HEK293 (cell line): ENCODE measurements at regions not wholly inside any gene's neighbourhood (a gene's known extent, or its start where the extent isn't known, plus 50 kb on each side); places are given as distances from the start of the nearest gene placed in this dataset.
A peak's percentile ranks its signal among the peaks of the same experiment; 100 is the strongest.
"Not testable (repeated sequence)": the region's sequence is repeated elsewhere in the genome, so short reads cannot be mapped to it uniquely, and the experiment has no call there.

Experiments
- CTCF ChIA-PET: fragments of 350-600 bp; formaldehyde crosslinking; extraction: SDS; loops from one replicate; lab custom pipeline; 2021; ENCODE audit warnings: antibody characterized with exemption; lab: Yijun Ruan, JAX
- POLR2A ChIA-PET: fragments of 300-600 bp; formaldehyde crosslinking; extraction: SDS; loops from one replicate; lab custom pipeline; 2020; ENCODE audit warnings: antibody characterized with exemption, inconsistent platforms; lab: Yijun Ruan, JAX
- H3K27ac ChIP-seq: fragments of 200-500 bp; sonication (Bioruptor generic); 2 replicates; pipeline ENCODE4 v1.5.1; 2014; ENCODE audit warnings: low read depth, low read length, control low read depth, inconsistent platforms; ENCODE audit errors: extremely low read depth
- H3K36me3 ChIP-seq, 2 experiments: fragments of 200-500 bp in 1 of 2; sonication (Bioruptor generic) in 1 of 2; 1 replicate in 1 of 2; 2 replicates in 1 of 2; pipeline ENCODE4 v1.5.1; 2014 to 2017; ENCODE audit warnings: inconsistent platforms in 2 of 2, low read length in 2 of 2; ENCODE audit not compliant: control insufficient read depth in 2 of 2, insufficient read depth in 1 of 2
- H3K4me1 ChIP-seq: fragments of 200-500 bp; sonication (Bioruptor generic); 2 replicates; pipeline ENCODE4 v1.5.1; 2014; ENCODE audit warnings: mild to moderate bottlenecking, low read length, inconsistent platforms; ENCODE audit not compliant: control insufficient read depth, insufficient read depth
- H3K4me3 ChIP-seq: 2 replicates; pipeline ENCODE4 v1.5.1; 2011; ENCODE audit warnings: low read depth, mild to moderate bottlenecking, control low read depth, low read length, moderate library complexity
- H3K9me3 ChIP-seq: fragments of 200-500 bp; sonication (Bioruptor generic); 2 replicates; pipeline ENCODE4 v1.5.1; 2014; ENCODE audit warnings: low read depth, low read length, inconsistent platforms; ENCODE audit not compliant: control insufficient read depth, insufficient read depth
- BCL11A ChIP-seq: fragments of 450-650 bp; formaldehyde crosslinking; IDR thresholded peaks from 2 replicates; pipeline ENCODE4 v1.5.1; 2016; ENCODE audit warnings: low read depth, missing biosample characterization, missing genetic modification characterization
- GLI4 ChIP-seq: fragments of 450-650 bp; formaldehyde crosslinking; IDR thresholded peaks from 2 replicates; pipeline ENCODE4 v1.5.1; 2016; ENCODE audit warnings: missing biosample characterization, missing genetic modification characterization
- GLIS2 ChIP-seq: fragments of 450-650 bp; formaldehyde crosslinking; IDR thresholded peaks from 2 replicates; pipeline ENCODE4 v1.5.1; 2016; ENCODE audit warnings: missing biosample characterization, missing genetic modification characterization
- KLF7 ChIP-seq: fragments of 450-650 bp; formaldehyde crosslinking; IDR thresholded peaks from 2 replicates; pipeline ENCODE4 v1.5.1; 2016; ENCODE audit warnings: missing biosample characterization, missing genetic modification characterization, borderline replicate concordance
- ZBTB20 ChIP-seq: fragments of 450-650 bp; formaldehyde crosslinking; IDR thresholded peaks from 2 replicates; pipeline ENCODE4 v1.5.1; 2016; ENCODE audit warnings: missing biosample characterization, missing genetic modification characterization
- ZBTB8A ChIP-seq: fragments of 450-650 bp; formaldehyde crosslinking; IDR thresholded peaks from 2 replicates; pipeline ENCODE4 v1.5.1; 2016; ENCODE audit warnings: missing biosample characterization, missing genetic modification characterization
- ZNF114 ChIP-seq: fragments of 450-650 bp; formaldehyde crosslinking; IDR thresholded peaks from 2 replicates; pipeline ENCODE4 v1.5.0; 2017; ENCODE audit warnings: missing biosample characterization, missing genetic modification characterization
- ZNF280C ChIP-seq: fragments of 450-650 bp; formaldehyde crosslinking; IDR thresholded peaks from 2 replicates; pipeline ENCODE4 v1.5.1; 2016; ENCODE audit warnings: missing biosample characterization, missing genetic modification characterization
- ZNF514 ChIP-seq: fragments of 450-650 bp; formaldehyde crosslinking; IDR thresholded peaks from 2 replicates; pipeline ENCODE4 v1.5.1; 2016; ENCODE audit warnings: missing biosample characterization, missing genetic modification characterization
- ZNF610 ChIP-seq: fragments of 450-650 bp; formaldehyde crosslinking; IDR thresholded peaks from 2 replicates; pipeline ENCODE4 v1.5.1; 2016; ENCODE audit warnings: missing biosample characterization, missing genetic modification characterization, borderline replicate concordance
- ZNF664 ChIP-seq: fragments of 450-650 bp; formaldehyde crosslinking; IDR thresholded peaks from 2 replicates; pipeline ENCODE4 v1.5.1; 2016; ENCODE audit warnings: missing biosample characterization, missing genetic modification characterization
- TF ChIP-seq, protein P1 (sequence below): IDR thresholded peaks from 2 replicates; pipeline ENCODE4 v1.6.1; 2011; ENCODE audit warnings: mild to moderate bottlenecking, low read depth, low read length, borderline replicate concordance
- TF ChIP-seq, protein P2 (sequence below): fragments of 450-650 bp; formaldehyde crosslinking; IDR thresholded peaks from 2 replicates; pipeline ENCODE4 v1.5.1; 2016; ENCODE audit warnings: missing biosample characterization, missing genetic modification characterization

- no peak for TF ChIP-seq ZNF280C (tag by site-specific recombination)
- TF ChIP-seq ZNF664 (tag by site-specific recombination) = no peak
- no peak for TF ChIP-seq ZNF114 (tag by site-specific recombination)
Measured at GRCh38 chr16:60979119-60979518, 1057.1 kb downstream of the CDH8 start (continued).

GRCh38 chr16:60949800-60950199 is 1086.4 kb downstream of the CDH8 start:
- no peak overlapping the region for H3K4me3 ChIP-seq
- no peak for TF ChIP-seq BCL11A (tag by site-specific recombination)
- TF ChIP-seq, protein P1, sequence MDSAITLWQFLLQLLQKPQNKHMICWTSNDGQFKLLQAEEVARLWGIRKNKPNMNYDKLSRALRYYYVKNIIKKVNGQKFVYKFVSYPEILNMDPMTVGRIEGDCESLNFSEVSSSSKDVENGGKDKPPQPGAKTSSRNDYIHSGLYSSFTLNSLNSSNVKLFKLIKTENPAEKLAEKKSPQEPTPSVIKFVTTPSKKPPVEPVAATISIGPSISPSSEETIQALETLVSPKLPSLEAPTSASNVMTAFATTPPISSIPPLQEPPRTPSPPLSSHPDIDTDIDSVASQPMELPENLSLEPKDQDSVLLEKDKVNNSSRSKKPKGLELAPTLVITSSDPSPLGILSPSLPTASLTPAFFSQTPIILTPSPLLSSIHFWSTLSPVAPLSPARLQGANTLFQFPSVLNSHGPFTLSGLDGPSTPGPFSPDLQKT = no peak
- no peak for TF ChIP-seq ZBTB20 (tag by site-specific recombination)
- TF ChIP-seq ZNF610 (tag by site-specific recombination) = no peak
- TF ChIP-seq KLF7 (tag by site-specific recombination) = no peak
- TF ChIP-seq ZBTB8A (tag by site-specific recombination) = no peak
- no peak for TF ChIP-seq GLIS2 (tag by site-specific recombination)
- no peak for TF ChIP-seq ZNF514 (tag by site-specific recombination)
- no peaks in the 10 kb centered on the region for H3K4me1 ChIP-seq
- no peak overlapping the region for H3K27ac ChIP-seq
- ChIA-PET CTCF (no interaction called here), POLR2A (no interaction called here)
- no peaks in the 10 kb centered on the region for H3K9me3 ChIP-seq
- no peaks in the 10 kb centered on the region for H3K36me3 ChIP-seq

DNA sequence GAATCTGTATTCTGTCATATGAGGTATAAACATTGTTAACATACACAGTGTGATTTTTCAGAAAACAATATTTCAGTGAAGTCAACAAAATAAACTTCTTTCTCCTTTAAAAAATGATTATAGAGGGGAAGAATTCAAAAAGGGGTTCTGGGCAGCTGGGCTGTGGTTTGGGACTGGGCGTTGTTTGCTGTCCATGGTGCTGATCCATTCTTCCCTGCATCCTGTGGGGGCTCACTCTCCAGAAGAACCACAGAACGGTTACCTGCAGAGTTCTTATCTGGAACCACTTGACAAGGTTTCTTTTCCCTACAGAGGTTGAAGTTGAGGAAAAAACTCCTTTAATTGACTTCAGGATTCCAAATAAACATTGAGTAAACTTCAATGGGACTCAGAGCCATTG is 1091.0 kb downstream of the CDH8 start:
- Histone ChIP-seq H3K9me3 (no peaks in the 10 kb centered on the region), H3K36me3 (no peaks in the 10 kb centered on the region), H3K4me3 (no peak overlapping the region), H3K4me1 (no peaks in the 10 kb centered on the region), H3K27ac (no peak overlapping the region)
- TF ChIP-seq, protein P2, sequence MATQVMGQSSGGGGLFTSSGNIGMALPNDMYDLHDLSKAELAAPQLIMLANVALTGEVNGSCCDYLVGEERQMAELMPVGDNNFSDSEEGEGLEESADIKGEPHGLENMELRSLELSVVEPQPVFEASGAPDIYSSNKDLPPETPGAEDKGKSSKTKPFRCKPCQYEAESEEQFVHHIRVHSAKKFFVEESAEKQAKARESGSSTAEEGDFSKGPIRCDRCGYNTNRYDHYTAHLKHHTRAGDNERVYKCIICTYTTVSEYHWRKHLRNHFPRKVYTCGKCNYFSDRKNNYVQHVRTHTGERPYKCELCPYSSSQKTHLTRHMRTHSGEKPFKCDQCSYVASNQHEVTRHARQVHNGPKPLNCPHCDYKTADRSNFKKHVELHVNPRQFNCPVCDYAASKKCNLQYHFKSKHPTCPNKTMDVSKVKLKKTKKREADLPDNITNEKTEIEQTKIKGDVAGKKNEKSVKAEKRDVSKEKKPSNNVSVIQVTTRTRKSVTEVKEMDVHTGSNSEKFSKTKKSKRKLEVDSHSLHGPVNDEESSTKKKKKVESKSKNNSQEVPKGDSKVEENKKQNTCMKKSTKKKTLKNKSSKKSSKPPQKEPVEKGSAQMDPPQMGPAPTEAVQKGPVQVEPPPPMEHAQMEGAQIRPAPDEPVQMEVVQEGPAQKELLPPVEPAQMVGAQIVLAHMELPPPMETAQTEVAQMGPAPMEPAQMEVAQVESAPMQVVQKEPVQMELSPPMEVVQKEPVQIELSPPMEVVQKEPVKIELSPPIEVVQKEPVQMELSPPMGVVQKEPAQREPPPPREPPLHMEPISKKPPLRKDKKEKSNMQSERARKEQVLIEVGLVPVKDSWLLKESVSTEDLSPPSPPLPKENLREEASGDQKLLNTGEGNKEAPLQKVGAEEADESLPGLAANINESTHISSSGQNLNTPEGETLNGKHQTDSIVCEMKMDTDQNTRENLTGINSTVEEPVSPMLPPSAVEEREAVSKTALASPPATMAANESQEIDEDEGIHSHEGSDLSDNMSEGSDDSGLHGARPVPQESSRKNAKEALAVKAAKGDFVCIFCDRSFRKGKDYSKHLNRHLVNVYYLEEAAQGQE (tag by site-specific recombination) = peak; percentile 85
- no peak for TF ChIP-seq GLI4 (tag by site-specific recombination)
- TF ChIP-seq, all 188 proteins: peak for 1
- POLR2A ChIA-PET = no interaction called here
- CTCF ChIA-PET = no interaction called here

DNA sequence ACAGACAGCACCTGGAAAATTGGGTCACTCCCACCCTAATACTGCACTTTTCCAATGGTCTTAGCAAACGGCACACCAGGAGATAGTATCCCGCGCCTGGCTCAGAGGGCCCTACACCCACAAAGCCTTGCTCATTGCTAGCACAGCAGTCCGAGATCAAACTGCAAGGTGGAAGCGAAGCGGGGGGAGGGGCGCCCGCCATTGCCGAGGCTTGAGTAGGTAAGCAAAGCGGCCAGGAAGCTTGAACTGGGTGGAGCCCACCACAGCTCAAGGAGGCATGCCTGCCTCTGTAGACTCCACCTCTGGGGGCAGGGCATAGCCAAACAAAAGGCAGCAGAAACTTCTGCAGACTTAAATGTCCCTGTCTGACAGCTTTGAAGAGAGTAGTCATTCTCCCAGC is 1100.0 kb downstream of the CDH8 start:
- POLR2A ChIA-PET, H3K36me3 ChIP-seq, CTCF ChIA-PET, H3K4me1 ChIP-seq, H3K9me3 ChIP-seq, H3K27ac ChIP-seq, H3K4me3 ChIP-seq: not testable (repeated sequence)
